Adrenal gland (tissue), 9 donors: ENCODE measurements at regions not wholly inside any gene's neighbourhood (a gene's known extent, or its start where the extent isn't known, plus 50 kb on each side); places are given as distances from the start of the nearest gene placed in this dataset.
"Not testable (repeated sequence)": the region's sequence is repeated elsewhere in the genome, so short reads cannot be mapped to it uniquely, and the experiment has no call there.

ENCODE experiments used
- DNase-seq, 7 donors: peaks; one replicate each; pipeline ENCODE4 v3.0.0-alpha.2; 2019 to 2020
- H3K27ac ChIP-seq, 5 donors: fragments of 200-600 bp; sonication (generic) in 4 of 5; 1 replicate in 3 of 5; 2 replicates in 2 of 5; pipeline versions ENCODE4 v1.5.1 to v1.8.0; 2016 to 2020; ENCODE audit warnings: mild to moderate bottlenecking in 1 of 5
- H3K27me3 ChIP-seq: fragments of 200-600 bp; 2 replicates; pipeline ENCODE4 v1.8.0; 2021
- H3K36me3 ChIP-seq, 2 donors: fragments of 200-600 bp; replicated peaks in 1 of 2; 1 replicate in 1 of 2; 2 replicates in 1 of 2; pipeline versions ENCODE4 v1.5.1 to v1.8.0; 2018 to 2022
- H3K4me1 ChIP-seq, 2 donors: fragments of 200-600 bp; replicated peaks in 1 of 2; 1 replicate in 1 of 2; 2 replicates in 1 of 2; pipeline versions ENCODE4 v1.5.1 to v1.8.0; 2018 to 2021
- H3K4me3 ChIP-seq, 4 donors: fragments of 200-600 bp; sonication (generic) in 3 of 4; one replicate each; pipeline ENCODE4 v1.5.1; 2016 to 2018
- H3K9me3 ChIP-seq, 3 donors: fragments of 200-600 bp; sonication (generic) in 1 of 3; replicated peaks in 1 of 3; 1 replicate in 2 of 3; 2 replicates in 1 of 3; pipeline versions ENCODE4 v1.5.1 to v1.8.0; 2016 to 2021
- CTCF ChIP-seq, 6 experiments: fragments of 450-650 bp in 4 of 6; fragments of 200-600 bp in 2 of 6; sonication (generic) in 1 of 6; IDR thresholded peaks; 1 replicate in 5 of 6; 2 replicates in 1 of 6; pipeline versions ENCODE4 v1.5.1 to v1.8.0; 2016 to 2021; ENCODE audit warnings: antibody characterized with exemption in 6 of 6, mild to moderate bottlenecking in 2 of 6, moderate library complexity in 1 of 6
- POLR2A ChIP-seq, 2 donors: fragments of 450-650 bp; IDR thresholded peaks; one replicate each; pipeline ENCODE4 v1.6.1; 2017; ENCODE audit warnings: antibody characterized with exemption in 2 of 2, mild to moderate bottlenecking in 2 of 2, moderate library complexity in 1 of 2
- WGBS, 4 donors: extraction: QIAGEN DNeasy Blood & Tissue Kit in 2 of 4; methylation state at CpG; one replicate each; pipeline versions ENCODE4 v1.1.5 to v1.1.7; 2013 to 2017; 5-methylcytosine and 5-hydroxymethylcytosine counted together
- intact Hi-C, 2 donors: fragments of 100-400 bp; cut with DNase I; formaldehyde crosslinking; loops; one replicate each; pipeline versions ENCODE4 v1.14.1 to v1.15.0; 2022 to 2023
- donor health status: healthy with polysubstance abuse.
- donor health status: Bipolar disorder and iron deficiency.
- donor health status: DM: yes; HTN: yes; CAD: no.
- donor health status: DM: no; HTN: no; CAD: no.
- donor health status: DM: no; HTN: no; CAD: no.

GRCh38 chr6:125586605-125587004, 162.8 kb upstream of the HEY2 start:
- 92 to 100% (median 96%) methylated on average over 1 of the region's 1 CpG for WGBS, 4 donors
- intact Hi-C loops, result no loop called here
- H3K27ac ChIP-seq, result no peak overlapping the region
- DNase-seq, result no peak
- no peaks in the 10 kb centered on the region for H3K27me3 ChIP-seq
- H3K9me3 ChIP-seq, result no peaks in the 10 kb centered on the region
- peaks cover 0 to 3% of the 10 kb centered on the region in 2 donors for H3K4me1 ChIP-seq
- no peaks in the 10 kb centered on the region for H3K36me3 ChIP-seq
- TF ChIP-seq POLR2A (IDR thresholded peaks at IDR 0.05), result no peak
- no peak for TF ChIP-seq CTCF (IDR thresholded peaks at IDR 0.05)
- no peak overlapping the region for H3K4me3 ChIP-seq

- Histone ChIP-seq H3K4me1 (peaks cover 0 to 3% of the 10 kb centered on the region in 2 donors), H3K4me3 (no peak overlapping the region), H3K27ac (no peak overlapping the region), H3K9me3 (no peaks in the 10 kb centered on the region), H3K27me3 (no peaks in the 10 kb centered on the region), H3K36me3 (no peaks in the 10 kb centered on the region)
- TF ChIP-seq POLR2A (IDR thresholded peaks at IDR 0.05), result no peak
- no peak for TF ChIP-seq CTCF (IDR thresholded peaks at IDR 0.05)
- intact Hi-C loops, result no loop called here
- no peak for DNase-seq
- whole genome bisulfite sequencing, 4 donors, result 75 to 83% (median 78%) methylated on average over 11 of the region's 11 CpGs
These were observed 161.5 kb upstream of the HEY2 start for GRCh38 chr6:125587666-125588632.

- H3K27me3 ChIP-seq, H3K36me3 ChIP-seq, H3K27ac ChIP-seq, intact Hi-C loops, H3K4me3 ChIP-seq, H3K9me3 ChIP-seq, H3K4me1 ChIP-seq, DNase-seq: not testable (repeated sequence)
- 70 to 94% (median 81%) methylated on average over 1 to 3 of the region's 3 CpGs for WGBS, 4 donors
These were observed 157.6 kb upstream of the HEY2 start for GRCh38 chr6:125591796-125592195.

GRCh38 chr6:125593746-125594145, 155.7 kb upstream of the HEY2 start:
- intact Hi-C loops, result no loop called here
- H3K27me3 ChIP-seq, result no peaks in the 10 kb centered on the region
- H3K4me1 ChIP-seq, result no peaks in the 10 kb centered on the region
- no peaks in the 10 kb centered on the region for H3K9me3 ChIP-seq
- no peaks in the 10 kb centered on the region for H3K36me3 ChIP-seq
- DNase-seq, result no peak
- H3K27ac ChIP-seq, result no peak overlapping the region
- no peak for TF ChIP-seq POLR2A (IDR thresholded peaks at IDR 0.05)
- TF ChIP-seq CTCF (IDR thresholded peaks at IDR 0.05), result no peak
- no peak overlapping the region for H3K4me3 ChIP-seq

- H3K9me3 ChIP-seq, result no peaks in the 10 kb centered on the region
- H3K4me1 ChIP-seq, result no peaks in the 10 kb centered on the region
- no peak overlapping the region for H3K27ac ChIP-seq
- DNase-seq, result no peak
- intact Hi-C loops, result no loop called here
- no peaks in the 10 kb centered on the region for H3K27me3 ChIP-seq
- TF ChIP-seq POLR2A (IDR thresholded peaks at IDR 0.05) (no peak), CTCF (IDR thresholded peaks at IDR 0.05) (no peak)
- WGBS, 4 donors, result 93 to 97% (median 96%) methylated on average over 3 of the region's 3 CpGs
- H3K36me3 ChIP-seq, result no peaks in the 10 kb centered on the region
- no peak overlapping the region for H3K4me3 ChIP-seq
These were observed 153.4 kb upstream of the HEY2 start for GRCh38 chr6:125596020-125596419.
